ENCODE measurements at regions not wholly inside any gene's neighbourhood (a gene's known extent, or its start where the extent isn't known, plus 50 kb on each side); places are given as distances from the start of the nearest gene placed in this dataset.

DNA sequence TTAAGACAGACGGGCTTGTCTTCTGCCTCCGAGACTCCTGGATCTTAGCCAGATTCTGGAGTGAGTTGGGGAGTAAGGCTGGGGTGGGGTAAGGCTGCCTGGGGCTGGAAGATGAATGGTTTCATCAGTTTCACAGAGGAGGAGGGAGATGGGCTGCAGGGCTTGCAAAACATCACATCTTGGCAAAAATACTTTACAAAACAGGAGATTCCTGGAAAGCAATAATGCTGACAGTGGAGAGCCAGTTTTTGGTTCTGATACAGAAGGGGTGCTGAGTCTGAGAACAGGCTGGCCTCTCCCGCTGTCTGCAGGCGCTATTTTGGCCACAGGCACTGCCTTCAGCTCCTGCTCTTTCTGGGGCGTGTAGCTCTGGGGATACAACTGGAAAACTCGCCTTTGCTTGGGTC, 83.4 kb upstream of the KCNE2 start:
- Histone ChIP-seq H3K27me3 (ENCODE audit: control insufficient read depth in 1 of 2, insufficient read depth in 2 of 2, low read length in 2 of 2) (peaks cover 0 to 32% of the 10 kb centered on the region in 2 experiments; a peak in 3 of 5 replicates), H3K4me1 (ENCODE audit: insufficient read depth, low read length) (no peaks in the 10 kb centered on the region), H4K20me1 (ENCODE audit: insufficient read depth, low read length) (no peaks in the 10 kb centered on the region), H3K4me3 (replicated peaks in 1 of 3; ENCODE audit: insufficient read depth in 1 of 3, low read depth in 2 of 3, low read length in 3 of 3) (no peak overlapping the region), H3K36me3 (replicated peaks in 1 of 2; ENCODE audit: control insufficient read depth in 1 of 2, insufficient read depth in 2 of 2, low read length in 2 of 2) (no peaks in the 10 kb centered on the region), H3K27ac (ENCODE audit: extremely low read length, insufficient read depth, low read length) (no peak overlapping the region), H3K9me3 (ENCODE audit: low read length) (no peaks in the 10 kb centered on the region), H2AFZ (ENCODE audit: low read length) (no peak overlapping the region), H3K9ac (ENCODE audit: insufficient read depth, low read depth, low read length) (no peak overlapping the region), H3K79me2 (ENCODE audit: insufficient read depth, low read length) (no peaks in the 10 kb centered on the region), H3K4me2 (ENCODE audit: low read depth, low read length) (no peak overlapping the region)
- ChIA-PET POLR2A (no interaction called here), CTCF (ENCODE audit: low intra/inter-chr PET ratio, low total read pairs) (no interaction called here)
- TF ChIP-seq PBX2 (CRISPR knock-in tag; IDR thresholded peaks at IDR 0.05) (no peak), KAT8 (CRISPR knock-in tag; IDR thresholded peaks at IDR 0.05) (no peak), KDM2A (CRISPR knock-in tag; IDR thresholded peaks at IDR 0.05; ENCODE audit: borderline replicate concordance, low read depth) (no peak), REST (IDR thresholded peaks at IDR 0.05; ENCODE audit: borderline replicate concordance in 1 of 2, low read depth in 1 of 2, low read length in 2 of 2) (no peak), BATF2 (CRISPR knock-in tag; IDR thresholded peaks at IDR 0.05) (no peak), ZC3H13 (CRISPR knock-in tag; IDR thresholded peaks at IDR 0.05) (no peak), RXRB (CRISPR knock-in tag; IDR thresholded peaks at IDR 0.05; ENCODE audit: borderline replicate concordance) (no peak), ZNF772 (CRISPR knock-in tag; IDR thresholded peaks at IDR 0.05) (no peak), ZNF234 (CRISPR knock-in tag; conservative IDR thresholded peaks at IDR 0.05) (no peak), ZBTB21 (CRISPR knock-in tag; IDR thresholded peaks at IDR 0.05) (no peak), ZNF746 (CRISPR knock-in tag; IDR thresholded peaks at IDR 0.05) (no peak), ARHGAP35 (CRISPR knock-in tag; IDR thresholded peaks at IDR 0.05; ENCODE audit: borderline replicate concordance) (no peak), ZNF780A (CRISPR knock-in tag; IDR thresholded peaks at IDR 0.05) (no peak), ZNF432 (CRISPR knock-in tag; IDR thresholded peaks at IDR 0.05; ENCODE audit: borderline replicate concordance) (no peak), CCDC6 (CRISPR knock-in tag; IDR thresholded peaks at IDR 0.05) (no peak), CHD2 (IDR thresholded peaks at IDR 0.05; ENCODE audit: low read depth, low read length) (no peak), ZNF18 (CRISPR knock-in tag; IDR thresholded peaks at IDR 0.05; ENCODE audit: insufficient replicate concordance) (no peak), ZNF33B (CRISPR knock-in tag; IDR thresholded peaks at IDR 0.05) (no peak), YEATS4 (CRISPR knock-in tag; IDR thresholded peaks at IDR 0.05; ENCODE audit: borderline replicate concordance) (no peak)
- in situ Hi-C loops (cut with HindIII; ENCODE audit: extremely low pct_ligation_motif_present, low pct_unique_long_range_greater_than_20kb), result no loop called here
- intact Hi-C loops (cut with micrococcal nuclease; ENCODE audit: unreplicated experiment), result no loop called here
- no peak for FAIRE-seq
- no peak for ATAC-seq
- no peak for DNase-seq (ENCODE audit: low spot score)
- 7% methylated on average over 3 of the region's 6 CpGs for WGBS (ENCODE audit: low lambda C conversion rate)
- BruUV-seq (replicated peaks), result no TSS peak

Data from HepG2 (cell line).